GM21619 (cell line): ENCODE measurements at regions not wholly inside any gene's neighbourhood (a gene's known extent, or its start where the extent isn't known, plus 50 kb on each side); places are given as distances from the start of the nearest gene placed in this dataset.

ENCODE experiments used
- ATAC-seq: cut with Tn5 transposase; IDR thresholded peaks from one replicate; pipeline ENCODE4 v1.9.1; 2021; ENCODE audit not compliant: unreplicated experiment

GRCh38 chr3:182533394-182533793 is 259.9 kb upstream of the ATP11B start:
- ATAC-seq, result no peak

- no peak for ATAC-seq
These were observed 248.8 kb upstream of the ATP11B start for GRCh38 chr3:182544542-182544941.

GRCh38 chr3:182562274-182562673 is 231.0 kb upstream of the ATP11B start:
- no peak for ATAC-seq

- no peak for ATAC-seq
These were observed 227.1 kb upstream of the ATP11B start for GRCh38 chr3:182565916-182566796.

GRCh38 chr3:182567700-182568099 is 225.6 kb upstream of the ATP11B start:
- ATAC-seq, result no peak

- ATAC-seq, result no peak
These were observed 225.0 kb upstream of the ATP11B start for GRCh38 chr3:182568261-182568660.

GRCh38 chr3:182568876-182569275 is 224.4 kb upstream of the ATP11B start:
- no peak for ATAC-seq

- no peak for ATAC-seq
These were observed 222.2 kb upstream of the ATP11B start for GRCh38 chr3:182570946-182571594.

- ATAC-seq, result no peak
These were observed 217.4 kb upstream of the ATP11B start for GRCh38 chr3:182575941-182576340.

GRCh38 chr3:182583545-182583944 is 209.8 kb upstream of the ATP11B start:
- ATAC-seq, result no peak

- no peak for ATAC-seq
These were observed 207.7 kb upstream of the ATP11B start for GRCh38 chr3:182585532-182586150.

GRCh38 chr3:182592747-182593146 is 200.6 kb upstream of the ATP11B start:
- ATAC-seq, result no peak

GRCh38 chr3:182596676-182597410 is 196.5 kb upstream of the ATP11B start:
- ATAC-seq, result no peak

- no peak for ATAC-seq
These were observed 195.7 kb upstream of the ATP11B start for GRCh38 chr3:182597621-182598041.

GRCh38 chr3:182601597-182601996 is 191.7 kb upstream of the ATP11B start:
- no peak for ATAC-seq

GRCh38 chr3:182603501-182603900 is 189.8 kb upstream of the ATP11B start:
- ATAC-seq, result no peak

- ATAC-seq, result no peak
These were observed 187.3 kb upstream of the ATP11B start for GRCh38 chr3:182605882-182606611.

- no peak for ATAC-seq
These were observed 186.3 kb upstream of the ATP11B start for GRCh38 chr3:182606905-182607504.

- no peak for ATAC-seq
These were observed 184.5 kb upstream of the ATP11B start for GRCh38 chr3:182608832-182609231.

- no peak for ATAC-seq
These were observed 183.6 kb upstream of the ATP11B start for GRCh38 chr3:182609575-182610156.
